H1 (cell line): ENCODE measurements at regions not wholly inside any gene's neighbourhood (a gene's known extent, or its start where the extent isn't known, plus 50 kb on each side); places are given as distances from the start of the nearest gene placed in this dataset.
A peak's percentile ranks its signal among the peaks of the same experiment; 100 is the strongest.
"Not testable (repeated sequence)": the region's sequence is repeated elsewhere in the genome, so short reads cannot be mapped to it uniquely, and the experiment has no call there.

Source experiments
- CTCF ChIA-PET: fragments of 300-600 bp; sonication (Branson Sonifier 250); formaldehyde crosslinking; loops from one replicate; lab custom pipeline; 2021; ENCODE audit not compliant: partially characterized antibody; lab: Charles Lee
- POLR2A ChIA-PET: fragments of 300-600 bp; sonication (Branson Sonifier 250); formaldehyde crosslinking; loops from one replicate; lab custom pipeline; 2021; ENCODE audit warnings: inconsistent platforms; ENCODE audit not compliant: partially characterized antibody; lab: Charles Lee
- DNase-seq, 2 experiments: peaks; one replicate each; pipeline versions ENCODE4 v3.0.0 to v3.0.0-alpha.2; 2010 to 2022; ENCODE audit warnings: low spot score in 2 of 2, low read depth in 1 of 2, mixed read lengths in 1 of 2
- FAIRE-seq: peaks from 2 replicates; lab custom pipeline; 2011; peaks lifted over from hg19 to GRCh38; lab: Jason Lieb, UNC
- H2AFZ ChIP-seq: 2 replicates; pipeline ENCODE4 v1.8.1; 2012; ENCODE audit warnings: low read length, inconsistent platforms
- H2AK5ac ChIP-seq: 2 replicates; pipeline ENCODE4 v1.6.1; 2013; ENCODE audit warnings: low read depth, low read length
- H2BK120ac ChIP-seq: replicated peaks from 2 replicates; pipeline ENCODE3; 2013; ENCODE audit warnings: low read depth, low read length, inconsistent platforms
- H2BK12ac ChIP-seq: 2 replicates; pipeline ENCODE4 v1.6.1; 2013; ENCODE audit warnings: low read depth, low read length
- H2BK15ac ChIP-seq: 2 replicates; pipeline ENCODE4 v1.6.1; 2013; ENCODE audit warnings: low read length
- H2BK20ac ChIP-seq: 2 replicates; pipeline ENCODE4 v1.6.1; 2013; ENCODE audit warnings: low read length
- H2BK5ac ChIP-seq: 2 replicates; pipeline ENCODE4 v1.6.1; 2013; ENCODE audit warnings: low read depth, low read length
- H3K14ac ChIP-seq: 2 replicates; pipeline ENCODE4 v1.6.1; 2013; ENCODE audit warnings: inconsistent platforms; ENCODE audit not compliant: insufficient read length
- H3K18ac ChIP-seq: 2 replicates; pipeline ENCODE4 v1.6.1; 2013; ENCODE audit warnings: low read length; ENCODE audit errors: extremely low read depth
- H3K23ac ChIP-seq: 2 replicates; pipeline ENCODE4 v1.6.1; 2013; ENCODE audit warnings: inconsistent platforms; ENCODE audit not compliant: insufficient read length
- H3K23me2 ChIP-seq: 2 replicates; pipeline ENCODE4 v1.6.1; 2013; ENCODE audit warnings: low read depth, low read length
- H3K27ac ChIP-seq: 2 replicates; pipeline ENCODE4 v1.6.1; 2011; ENCODE audit warnings: low read depth, low read length, inconsistent platforms
- H3K27me3 ChIP-seq, 4 experiments: replicated peaks in 1 of 4; 1 replicate in 1 of 4; 2 replicates in 3 of 4; pipeline versions ENCODE4 v1.6.1 to v1.8.1; 2011 to 2013; ENCODE audit warnings: low read length in 3 of 4, mild to moderate bottlenecking in 3 of 4, inconsistent platforms in 2 of 4, mixed read lengths in 2 of 4, moderate library complexity in 1 of 4; ENCODE audit not compliant: control insufficient read depth in 3 of 4, insufficient read depth in 3 of 4; ENCODE audit errors: extremely low read depth in 1 of 4
- H3K36me3 ChIP-seq, 4 experiments: 2 replicates each; pipeline versions ENCODE4 v1.6.1 to v1.8.1; 2011 to 2013; ENCODE audit warnings: mild to moderate bottlenecking in 4 of 4, low read length in 3 of 4, moderate library complexity in 2 of 4, control low read depth in 1 of 4, inconsistent platforms in 1 of 4; ENCODE audit not compliant: insufficient read depth in 4 of 4, control insufficient read depth in 2 of 4
- H3K4ac ChIP-seq: replicated peaks from 2 replicates; pipeline ENCODE3; 2013; ENCODE audit warnings: low read length, low read depth, mixed read lengths, inconsistent platforms; ENCODE audit not compliant: insufficient read length
- H3K4me1 ChIP-seq, 4 experiments: replicated peaks in 1 of 4; 1 replicate in 1 of 4; 2 replicates in 3 of 4; pipeline versions ENCODE4 v1.6.1 to v1.8.1; 2011 to 2013; ENCODE audit warnings: low read length in 3 of 4, inconsistent platforms in 2 of 4, mixed read lengths in 1 of 4; ENCODE audit not compliant: insufficient read depth in 4 of 4, control insufficient read depth in 3 of 4
- H3K4me2 ChIP-seq, 2 experiments: 2 replicates each; pipeline versions ENCODE4 v1.6.1 to v1.8.1; 2011 to 2013; ENCODE audit warnings: low read depth in 2 of 2, low read length in 2 of 2, control low read depth in 1 of 2, inconsistent platforms in 1 of 2, mild to moderate bottlenecking in 1 of 2; ENCODE audit not compliant: insufficient read depth in 1 of 2
- H3K4me3 ChIP-seq, 4 experiments: fragments of 200-600, 300-600 bp in 1 of 4; sonication (generic), shearing (Covaris generic), sonication (Bioruptor Twin) in 1 of 4; 2 replicates each; pipeline versions ENCODE4 v1.5.1 to v1.8.1; 2011 to 2016; ENCODE audit warnings: low read length in 4 of 4, low read depth in 3 of 4, control low read depth in 2 of 4, inconsistent platforms in 2 of 4, mild to moderate bottlenecking in 2 of 4, mixed read lengths in 1 of 4, moderate library complexity in 1 of 4; ENCODE audit not compliant: insufficient read depth in 2 of 4; ENCODE audit errors: extremely low read depth in 1 of 4
- H3K56ac ChIP-seq: replicated peaks from 2 replicates; pipeline ENCODE3; 2013; ENCODE audit warnings: low read depth, mild to moderate bottlenecking, mixed read lengths, low read length, inconsistent platforms; ENCODE audit not compliant: insufficient read length
- H3K79me1 ChIP-seq: 2 replicates; pipeline ENCODE4 v1.6.1; 2013; ENCODE audit warnings: low read depth, low read length, control low read depth
- H3K79me2 ChIP-seq, 2 experiments: 2 replicates each; pipeline versions ENCODE4 v1.6.1 to v1.8.1; 2012 to 2013; ENCODE audit warnings: low read length in 2 of 2, mild to moderate bottlenecking in 2 of 2, inconsistent platforms in 1 of 2; ENCODE audit not compliant: insufficient read depth in 2 of 2, control insufficient read depth in 1 of 2
- H3K9ac ChIP-seq, 4 experiments: replicated peaks in 1 of 4; 1 replicate in 1 of 4; 2 replicates in 3 of 4; pipeline versions ENCODE4 v1.6.1 to v1.8.1; 2011 to 2013; ENCODE audit warnings: low read depth in 3 of 4, low read length in 3 of 4, control low read depth in 2 of 4, mild to moderate bottlenecking in 2 of 4, moderate library complexity in 2 of 4, inconsistent platforms in 1 of 4; ENCODE audit errors: extremely low read depth in 1 of 4
- H3K9me3 ChIP-seq, 2 experiments: 2 replicates each; pipeline versions ENCODE4 v1.6.1 to v1.8.1; 2012 to 2013; ENCODE audit warnings: mild to moderate bottlenecking in 2 of 2, moderate library complexity in 2 of 2, control low read depth in 1 of 2, inconsistent platforms in 1 of 2, low read depth in 1 of 2, low read length in 1 of 2, mixed read lengths in 1 of 2; ENCODE audit not compliant: insufficient read depth in 2 of 2
- H4K20me1 ChIP-seq, 2 experiments: replicated peaks in 1 of 2; 2 replicates each; pipeline versions ENCODE3 to v1.8.1; 2011 to 2013; ENCODE audit warnings: inconsistent platforms in 2 of 2, low read length in 2 of 2, mild to moderate bottlenecking in 1 of 2; ENCODE audit not compliant: insufficient read depth in 2 of 2, control insufficient read depth in 1 of 2
- H4K5ac ChIP-seq: 2 replicates; pipeline ENCODE4 v1.6.1; 2013; ENCODE audit warnings: low read length, low read depth, mixed read lengths, inconsistent platforms; ENCODE audit not compliant: insufficient read length
- H4K8ac ChIP-seq: 2 replicates; pipeline ENCODE4 v1.8.0; 2013; ENCODE audit warnings: mild to moderate bottlenecking, moderate library complexity, low read length, inconsistent platforms; ENCODE audit not compliant: insufficient read depth; ENCODE audit errors: extremely low read depth
- H4K91ac ChIP-seq: replicated peaks from 2 replicates; pipeline ENCODE3; 2013; ENCODE audit warnings: low read length, mixed read lengths, inconsistent platforms; ENCODE audit not compliant: insufficient read length
- ASH2L ChIP-seq: fragments of 200-600, 300-600 bp; sonication (generic); IDR thresholded peaks from one replicate; pipeline ENCODE4 v1.7.1; 2017; ENCODE audit warnings: low read length
- SP1 ChIP-seq: IDR thresholded peaks from 2 replicates; pipeline ENCODE4 v1.6.1; 2011; ENCODE audit warnings: low read depth, low read length
- TEAD4 ChIP-seq: IDR thresholded peaks from 2 replicates; pipeline ENCODE4 v1.6.1; 2012; ENCODE audit warnings: low read depth, low read length, inconsistent platforms, mixed read lengths
- WGBS, 2 experiments: shearing (Covaris generic) in 1 of 2; methylation state at CpG; one replicate each; pipeline versions ENCODE4 v1.1.6 to v1.1.7; 2013 to 2015; ENCODE audit warnings: low lambda C conversion rate in 2 of 2, mixed read lengths in 2 of 2, inconsistent platforms in 1 of 2, low coverage in 1 of 2, missing lambda C conversion rate in 1 of 2; ENCODE audit not compliant: insufficient replicate concordance in 2 of 2, insufficient coverage in 1 of 2, insufficient read length in 1 of 2; ENCODE audit errors: extremely low coverage in 1 of 2, missing lambda C conversion rate in 1 of 2; 5-methylcytosine and 5-hydroxymethylcytosine counted together

- peak; percentile 25 for TF ChIP-seq ASH2L
- TF ChIP-seq TEAD4 = peak; percentile 78
- 0 out of 2 replicates have a peak, but pooled peaks have one; percentile 35 for TF ChIP-seq SP1
- H3K18ac ChIP-seq, H2BK5ac ChIP-seq, H4K5ac ChIP-seq, H3K27ac ChIP-seq, H2BK120ac ChIP-seq, H4K91ac ChIP-seq, H3K9ac ChIP-seq, POLR2A ChIA-PET, H3K4ac ChIP-seq, FAIRE-seq, H2BK20ac ChIP-seq, H4K20me1 ChIP-seq, H3K23me2 ChIP-seq, H3K56ac ChIP-seq, H3K4me2 ChIP-seq, H3K23ac ChIP-seq, H3K79me2 ChIP-seq, H2AFZ ChIP-seq, H3K79me1 ChIP-seq, H3K14ac ChIP-seq, H3K4me3 ChIP-seq, H2BK15ac ChIP-seq, H2BK12ac ChIP-seq, H2AK5ac ChIP-seq, CTCF ChIA-PET, H3K4me1 ChIP-seq, H3K27me3 ChIP-seq, H3K36me3 ChIP-seq, H3K9me3 ChIP-seq, H4K8ac ChIP-seq: not testable (repeated sequence)
- WGBS, 2 experiments = 78% methylated on average over 4 of the region's 4 CpGs; no CpG with 5 or more reads in 1 of the 2 experiments
- DNase-seq = peak in 1 of 2 experiments; percentile 9
Observed at GRCh38 chr5:87576306-87576705, 163.6 kb upstream of the CCNH start.
